Stimulated activated CD4-positive, alpha-beta T cell treated with anti-CD3 and anti-CD28 coated beads, Interleukin-15, amount 100 ng/mL, for 48 hours (primary cell): ENCODE measurements at regions not wholly inside any gene's neighbourhood (a gene's known extent, or its start where the extent isn't known, plus 50 kb on each side); places are given as distances from the start of the nearest gene placed in this dataset.
A peak's percentile ranks its signal among the peaks of the same experiment; 100 is the strongest.
"Not testable (repeated sequence)": the region's sequence is repeated elsewhere in the genome, so short reads cannot be mapped to it uniquely, and the experiment has no call there.

ENCODE experiments used
- DNase-seq, 2 donors: peaks; one replicate each; pipeline ENCODE4 v3.0.0-alpha.2; 2020; ENCODE audit warnings: low read depth in 2 of 2

- DNase-seq, result no peak
Measured at GRCh38 chr5:83001796-83002381, 75.3 kb downstream of the TMEM167A start.

GRCh38 chr5:83000922-83001321, 76.3 kb downstream of the TMEM167A start:
- DNase-seq, result no peak

GRCh38 chr5:83000428-83000827, 76.8 kb downstream of the TMEM167A start:
- DNase-seq, result no peak

GRCh38 chr5:82993416-82993815, 83.8 kb downstream of the TMEM167A start:
- no peak for DNase-seq

- DNase-seq, result no peak
Measured at GRCh38 chr5:82992646-82993045, 84.5 kb downstream of the TMEM167A start.

GRCh38 chr5:82991678-82992323, 85.4 kb downstream of the TMEM167A start:
- no peak for DNase-seq

- no peak for DNase-seq
Measured at GRCh38 chr5:82991059-82991458, 86.1 kb downstream of the TMEM167A start.

- DNase-seq, result no peak
Measured at GRCh38 chr5:82987188-82987587, 90.0 kb downstream of the TMEM167A start.

GRCh38 chr5:82986404-82986803, 90.8 kb downstream of the TMEM167A start:
- DNase-seq, result no peak

- DNase-seq, result no peak
Measured at GRCh38 chr5:82985763-82986162, 91.4 kb downstream of the TMEM167A start.

- DNase-seq, result no peak
Measured at GRCh38 chr5:82984786-82985735, 92.1 kb downstream of the TMEM167A start.

- no peak for DNase-seq
Measured at GRCh38 chr5:82982846-82983245, 94.3 kb downstream of the TMEM167A start.

GRCh38 chr5:82976887-82977286, 100.3 kb downstream of the TMEM167A start:
- DNase-seq, result not testable (repeated sequence)

- DNase-seq, result no peak
Measured at GRCh38 chr5:82975812-82976211, 101.4 kb downstream of the TMEM167A start.

- no peak for DNase-seq
Measured at GRCh38 chr5:82975396-82975795, 101.8 kb downstream of the TMEM167A start.

- DNase-seq, result not testable (repeated sequence)
Measured at GRCh38 chr5:82974346-82974745, 102.8 kb downstream of the TMEM167A start.

- no peak for DNase-seq
Measured at GRCh38 chr5:82971901-82972300, 105.3 kb downstream of the TMEM167A start.

GRCh38 chr5:82971034-82971806, 106.0 kb downstream of the TMEM167A start:
- not testable (repeated sequence) for DNase-seq

GRCh38 chr5:82969221-82969976, 107.8 kb downstream of the TMEM167A start:
- DNase-seq, result peak; percentile 20 to 44

GRCh38 chr5:82967072-82967471, 110.1 kb downstream of the TMEM167A start:
- DNase-seq, result no peak

- DNase-seq, result no peak
Measured at GRCh38 chr5:82959466-82959865, 117.7 kb downstream of the TMEM167A start.
